Parathyroid adenoma (tissue), 2 donors: ENCODE measurements at regions not wholly inside any gene's neighbourhood (a gene's known extent, or its start where the extent isn't known, plus 50 kb on each side); places are given as distances from the start of the nearest gene placed in this dataset.
"Not testable (repeated sequence)": the region's sequence is repeated elsewhere in the genome, so short reads cannot be mapped to it uniquely, and the experiment has no call there.

Experiments used
- H2AFZ ChIP-seq: fragments of 300-600 bp; sonication (generic); one replicate; pipeline ENCODE4 v1.7.0; 2017; ENCODE audit warnings: antibody characterized with exemption, mild to moderate bottlenecking
- H3K27ac ChIP-seq: fragments of 300-600 bp; sonication (generic); one replicate; pipeline ENCODE4 v1.7.0; 2017
- H3K27me3 ChIP-seq: fragments of 300-600 bp; sonication (generic); one replicate; pipeline ENCODE4 v1.7.0; 2017; ENCODE audit warnings: low read length; ENCODE audit not compliant: control insufficient read depth, insufficient read depth
- H3K36me3 ChIP-seq: fragments of 300-600 bp; sonication (generic); one replicate; pipeline ENCODE4 v1.7.0; 2017; ENCODE audit warnings: low read length; ENCODE audit not compliant: control insufficient read depth, insufficient read depth
- H3K4me1 ChIP-seq: fragments of 300-600 bp; sonication (generic); one replicate; pipeline ENCODE4 v1.7.0; 2017; ENCODE audit warnings: control low read depth
- H3K4me2 ChIP-seq: fragments of 300-600 bp; sonication (generic); one replicate; pipeline ENCODE4 v1.7.0; 2017; ENCODE audit warnings: low read length
- H3K4me3 ChIP-seq: fragments of 300-600 bp; sonication (generic); one replicate; pipeline ENCODE4 v1.7.0; 2017; ENCODE audit warnings: low read depth, low read length
- H3K79me2 ChIP-seq: fragments of 300-600 bp; sonication (generic); one replicate; pipeline ENCODE4 v1.7.0; 2017; ENCODE audit warnings: control low read depth
- H3K9ac ChIP-seq: fragments of 300-600 bp; sonication (generic); one replicate; pipeline ENCODE4 v1.7.0; 2017; ENCODE audit warnings: mild to moderate bottlenecking
- H3K9me3 ChIP-seq: fragments of 300-600 bp; sonication (generic); one replicate; pipeline ENCODE4 v1.7.0; 2017; ENCODE audit warnings: low read length; ENCODE audit not compliant: control insufficient read depth
- CTCF ChIP-seq: fragments of 300-600 bp; sonication (generic); IDR thresholded peaks from one replicate; pipeline ENCODE4 v1.7.0; 2017; ENCODE audit warnings: antibody characterized with exemption, mild to moderate bottlenecking
- donor health status: primary hyperparathyroidism.

- Histone ChIP-seq H3K4me1 (no peaks in the 10 kb centered on the region), H3K4me3 (no peak overlapping the region), H3K79me2 (no peaks in the 10 kb centered on the region), H3K9ac (no peak overlapping the region), H3K27me3 (no peaks in the 10 kb centered on the region), H3K36me3 (no peaks in the 10 kb centered on the region), H2AFZ (no peak overlapping the region), H3K27ac (no peak overlapping the region), H3K4me2 (no peak overlapping the region), H3K9me3 (no peaks in the 10 kb centered on the region)
- TF ChIP-seq CTCF, result no peak
These were observed 700.6 kb upstream of the PITX2 start for GRCh38 chr4:111323496-111323895.

GRCh38 chr4:111323916-111324315 lies 701.0 kb upstream of the PITX2 start:
- no peaks in the 10 kb centered on the region for H3K27me3 ChIP-seq
- H3K27ac ChIP-seq, result no peak overlapping the region
- H3K79me2 ChIP-seq, result no peaks in the 10 kb centered on the region
- H3K4me1 ChIP-seq, result no peaks in the 10 kb centered on the region
- no peak overlapping the region for H2AFZ ChIP-seq
- no peaks in the 10 kb centered on the region for H3K9me3 ChIP-seq
- no peak overlapping the region for H3K4me2 ChIP-seq
- TF ChIP-seq CTCF, result no peak
- H3K4me3 ChIP-seq, result no peak overlapping the region
- H3K9ac ChIP-seq, result no peak overlapping the region
- no peaks in the 10 kb centered on the region for H3K36me3 ChIP-seq

- Histone ChIP-seq H3K4me1 (no peaks in the 10 kb centered on the region), H2AFZ (no peak overlapping the region), H3K27me3 (no peaks in the 10 kb centered on the region), H3K4me3 (no peak overlapping the region), H3K9ac (no peak overlapping the region), H3K79me2 (no peaks in the 10 kb centered on the region), H3K27ac (no peak overlapping the region), H3K4me2 (no peak overlapping the region), H3K9me3 (no peaks in the 10 kb centered on the region), H3K36me3 (no peaks in the 10 kb centered on the region)
- no peak for TF ChIP-seq CTCF
These were observed 703.6 kb upstream of the PITX2 start for GRCh38 chr4:111326450-111326849.

- no peak overlapping the region for H3K4me3 ChIP-seq
- no peak overlapping the region for H3K4me2 ChIP-seq
- TF ChIP-seq CTCF, result no peak
- H3K36me3 ChIP-seq, result no peaks in the 10 kb centered on the region
- H3K9me3 ChIP-seq, result no peaks in the 10 kb centered on the region
- no peaks in the 10 kb centered on the region for H3K27me3 ChIP-seq
- H2AFZ ChIP-seq, result no peak overlapping the region
- H3K9ac ChIP-seq, result no peak overlapping the region
- no peaks in the 10 kb centered on the region for H3K79me2 ChIP-seq
- H3K4me1 ChIP-seq, result no peaks in the 10 kb centered on the region
- no peak overlapping the region for H3K27ac ChIP-seq
These were observed 707.9 kb upstream of the PITX2 start for GRCh38 chr4:111330786-111331185.

GRCh38 chr4:111334361-111334760 lies 711.5 kb upstream of the PITX2 start:
- no peak overlapping the region for H3K4me3 ChIP-seq
- no peak overlapping the region for H3K9ac ChIP-seq
- H3K27ac ChIP-seq, result no peak overlapping the region
- no peaks in the 10 kb centered on the region for H3K79me2 ChIP-seq
- no peaks in the 10 kb centered on the region for H3K9me3 ChIP-seq
- H3K4me2 ChIP-seq, result no peak overlapping the region
- H2AFZ ChIP-seq, result no peak overlapping the region
- H3K27me3 ChIP-seq, result no peaks in the 10 kb centered on the region
- no peaks in the 10 kb centered on the region for H3K4me1 ChIP-seq
- H3K36me3 ChIP-seq, result no peaks in the 10 kb centered on the region
- TF ChIP-seq CTCF, result no peak

GRCh38 chr4:111337186-111337876 lies 714.5 kb upstream of the PITX2 start:
- H3K4me1 ChIP-seq, H3K4me3 ChIP-seq, H2AFZ ChIP-seq, H3K9me3 ChIP-seq, H3K36me3 ChIP-seq, H3K79me2 ChIP-seq, H3K27ac ChIP-seq, H3K4me2 ChIP-seq, H3K27me3 ChIP-seq, H3K9ac ChIP-seq: not testable (repeated sequence)
